H1 (cell line): ENCODE measurements at regions not wholly inside any gene's neighbourhood (a gene's known extent, or its start where the extent isn't known, plus 50 kb on each side); places are given as distances from the start of the nearest gene placed in this dataset.

Source experiments
- CTCF ChIA-PET: fragments of 300-600 bp; sonication (Branson Sonifier 250); formaldehyde crosslinking; loops from one replicate; lab custom pipeline; 2021; ENCODE audit not compliant: partially characterized antibody; lab: Charles Lee
- POLR2A ChIA-PET: fragments of 300-600 bp; sonication (Branson Sonifier 250); formaldehyde crosslinking; loops from one replicate; lab custom pipeline; 2021; ENCODE audit warnings: inconsistent platforms; ENCODE audit not compliant: partially characterized antibody; lab: Charles Lee
- DNase-seq, 2 experiments: peaks; one replicate each; pipeline versions ENCODE4 v3.0.0 to v3.0.0-alpha.2; 2010 to 2022; ENCODE audit warnings: low spot score in 2 of 2, low read depth in 1 of 2, mixed read lengths in 1 of 2
- FAIRE-seq: peaks from 2 replicates; lab custom pipeline; 2011; peaks lifted over from hg19 to GRCh38; lab: Jason Lieb, UNC
- H2AFZ ChIP-seq: 2 replicates; pipeline ENCODE4 v1.8.1; 2012; ENCODE audit warnings: low read length, inconsistent platforms
- H2AK5ac ChIP-seq: 2 replicates; pipeline ENCODE4 v1.6.1; 2013; ENCODE audit warnings: low read depth, low read length
- H2BK120ac ChIP-seq: replicated peaks from 2 replicates; pipeline ENCODE3; 2013; ENCODE audit warnings: low read depth, low read length, inconsistent platforms
- H2BK12ac ChIP-seq: 2 replicates; pipeline ENCODE4 v1.6.1; 2013; ENCODE audit warnings: low read depth, low read length
- H2BK15ac ChIP-seq: 2 replicates; pipeline ENCODE4 v1.6.1; 2013; ENCODE audit warnings: low read length
- H2BK20ac ChIP-seq: 2 replicates; pipeline ENCODE4 v1.6.1; 2013; ENCODE audit warnings: low read length
- H2BK5ac ChIP-seq: 2 replicates; pipeline ENCODE4 v1.6.1; 2013; ENCODE audit warnings: low read depth, low read length
- H3K14ac ChIP-seq: 2 replicates; pipeline ENCODE4 v1.6.1; 2013; ENCODE audit warnings: inconsistent platforms; ENCODE audit not compliant: insufficient read length
- H3K18ac ChIP-seq: 2 replicates; pipeline ENCODE4 v1.6.1; 2013; ENCODE audit warnings: low read length; ENCODE audit errors: extremely low read depth
- H3K23ac ChIP-seq: 2 replicates; pipeline ENCODE4 v1.6.1; 2013; ENCODE audit warnings: inconsistent platforms; ENCODE audit not compliant: insufficient read length
- H3K23me2 ChIP-seq: 2 replicates; pipeline ENCODE4 v1.6.1; 2013; ENCODE audit warnings: low read depth, low read length
- H3K27ac ChIP-seq: 2 replicates; pipeline ENCODE4 v1.6.1; 2011; ENCODE audit warnings: low read depth, low read length, inconsistent platforms
- H3K27me3 ChIP-seq, 4 experiments: replicated peaks in 1 of 4; 1 replicate in 1 of 4; 2 replicates in 3 of 4; pipeline versions ENCODE4 v1.6.1 to v1.8.1; 2011 to 2013; ENCODE audit warnings: low read length in 3 of 4, mild to moderate bottlenecking in 3 of 4, inconsistent platforms in 2 of 4, mixed read lengths in 2 of 4, moderate library complexity in 1 of 4; ENCODE audit not compliant: control insufficient read depth in 3 of 4, insufficient read depth in 3 of 4; ENCODE audit errors: extremely low read depth in 1 of 4
- H3K36me3 ChIP-seq, 4 experiments: 2 replicates each; pipeline versions ENCODE4 v1.6.1 to v1.8.1; 2011 to 2013; ENCODE audit warnings: mild to moderate bottlenecking in 4 of 4, low read length in 3 of 4, moderate library complexity in 2 of 4, control low read depth in 1 of 4, inconsistent platforms in 1 of 4; ENCODE audit not compliant: insufficient read depth in 4 of 4, control insufficient read depth in 2 of 4
- H3K4ac ChIP-seq: replicated peaks from 2 replicates; pipeline ENCODE3; 2013; ENCODE audit warnings: low read length, low read depth, mixed read lengths, inconsistent platforms; ENCODE audit not compliant: insufficient read length
- H3K4me1 ChIP-seq, 4 experiments: replicated peaks in 1 of 4; 1 replicate in 1 of 4; 2 replicates in 3 of 4; pipeline versions ENCODE4 v1.6.1 to v1.8.1; 2011 to 2013; ENCODE audit warnings: low read length in 3 of 4, inconsistent platforms in 2 of 4, mixed read lengths in 1 of 4; ENCODE audit not compliant: insufficient read depth in 4 of 4, control insufficient read depth in 3 of 4
- H3K4me2 ChIP-seq, 2 experiments: 2 replicates each; pipeline versions ENCODE4 v1.6.1 to v1.8.1; 2011 to 2013; ENCODE audit warnings: low read depth in 2 of 2, low read length in 2 of 2, control low read depth in 1 of 2, inconsistent platforms in 1 of 2, mild to moderate bottlenecking in 1 of 2; ENCODE audit not compliant: insufficient read depth in 1 of 2
- H3K4me3 ChIP-seq, 4 experiments: fragments of 200-600, 300-600 bp in 1 of 4; sonication (generic), shearing (Covaris generic), sonication (Bioruptor Twin) in 1 of 4; 2 replicates each; pipeline versions ENCODE4 v1.5.1 to v1.8.1; 2011 to 2016; ENCODE audit warnings: low read length in 4 of 4, low read depth in 3 of 4, control low read depth in 2 of 4, inconsistent platforms in 2 of 4, mild to moderate bottlenecking in 2 of 4, mixed read lengths in 1 of 4, moderate library complexity in 1 of 4; ENCODE audit not compliant: insufficient read depth in 2 of 4; ENCODE audit errors: extremely low read depth in 1 of 4
- H3K56ac ChIP-seq: replicated peaks from 2 replicates; pipeline ENCODE3; 2013; ENCODE audit warnings: low read depth, mild to moderate bottlenecking, mixed read lengths, low read length, inconsistent platforms; ENCODE audit not compliant: insufficient read length
- H3K79me1 ChIP-seq: 2 replicates; pipeline ENCODE4 v1.6.1; 2013; ENCODE audit warnings: low read depth, low read length, control low read depth
- H3K79me2 ChIP-seq, 2 experiments: 2 replicates each; pipeline versions ENCODE4 v1.6.1 to v1.8.1; 2012 to 2013; ENCODE audit warnings: low read length in 2 of 2, mild to moderate bottlenecking in 2 of 2, inconsistent platforms in 1 of 2; ENCODE audit not compliant: insufficient read depth in 2 of 2, control insufficient read depth in 1 of 2
- H3K9ac ChIP-seq, 4 experiments: replicated peaks in 1 of 4; 1 replicate in 1 of 4; 2 replicates in 3 of 4; pipeline versions ENCODE4 v1.6.1 to v1.8.1; 2011 to 2013; ENCODE audit warnings: low read depth in 3 of 4, low read length in 3 of 4, control low read depth in 2 of 4, mild to moderate bottlenecking in 2 of 4, moderate library complexity in 2 of 4, inconsistent platforms in 1 of 4; ENCODE audit errors: extremely low read depth in 1 of 4
- H3K9me3 ChIP-seq, 2 experiments: 2 replicates each; pipeline versions ENCODE4 v1.6.1 to v1.8.1; 2012 to 2013; ENCODE audit warnings: mild to moderate bottlenecking in 2 of 2, moderate library complexity in 2 of 2, control low read depth in 1 of 2, inconsistent platforms in 1 of 2, low read depth in 1 of 2, low read length in 1 of 2, mixed read lengths in 1 of 2; ENCODE audit not compliant: insufficient read depth in 2 of 2
- H4K20me1 ChIP-seq, 2 experiments: replicated peaks in 1 of 2; 2 replicates each; pipeline versions ENCODE3 to v1.8.1; 2011 to 2013; ENCODE audit warnings: inconsistent platforms in 2 of 2, low read length in 2 of 2, mild to moderate bottlenecking in 1 of 2; ENCODE audit not compliant: insufficient read depth in 2 of 2, control insufficient read depth in 1 of 2
- H4K5ac ChIP-seq: 2 replicates; pipeline ENCODE4 v1.6.1; 2013; ENCODE audit warnings: low read length, low read depth, mixed read lengths, inconsistent platforms; ENCODE audit not compliant: insufficient read length
- H4K8ac ChIP-seq: 2 replicates; pipeline ENCODE4 v1.8.0; 2013; ENCODE audit warnings: mild to moderate bottlenecking, moderate library complexity, low read length, inconsistent platforms; ENCODE audit not compliant: insufficient read depth; ENCODE audit errors: extremely low read depth
- H4K91ac ChIP-seq: replicated peaks from 2 replicates; pipeline ENCODE3; 2013; ENCODE audit warnings: low read length, mixed read lengths, inconsistent platforms; ENCODE audit not compliant: insufficient read length
- KDM1A ChIP-seq: fragments of 200-600, 300-600 bp; sonication (generic); IDR thresholded peaks from 2 replicates; pipeline ENCODE4 v1.7.1; 2016; ENCODE audit warnings: mild to moderate bottlenecking, low read length, borderline replicate concordance
- POLR2A ChIP-seq, 2 experiments: IDR thresholded peaks; 1 replicate in 1 of 2; 2 replicates in 1 of 2; pipeline ENCODE4 v1.6.1; 2011; ENCODE audit warnings: low read depth in 2 of 2, low read length in 2 of 2, mild to moderate bottlenecking in 2 of 2; ENCODE audit errors: control extremely low read depth in 1 of 2
- SAP30 ChIP-seq: fragments of 300-600 bp; sonication (generic); IDR thresholded peaks from 2 replicates; pipeline ENCODE4 v1.7.1; 2012; ENCODE audit warnings: low read length, moderate library complexity, mild to moderate bottlenecking, inconsistent platforms; ENCODE audit not compliant: insufficient read depth, insufficient replicate concordance
- SP4 ChIP-seq: IDR thresholded peaks from 2 replicates; pipeline ENCODE4 v1.6.1; 2012; ENCODE audit warnings: low read length, inconsistent platforms
- WGBS, 2 experiments: shearing (Covaris generic) in 1 of 2; methylation state at CpG; one replicate each; pipeline versions ENCODE4 v1.1.6 to v1.1.7; 2013 to 2015; ENCODE audit warnings: low lambda C conversion rate in 2 of 2, mixed read lengths in 2 of 2, inconsistent platforms in 1 of 2, low coverage in 1 of 2, missing lambda C conversion rate in 1 of 2; ENCODE audit not compliant: insufficient replicate concordance in 2 of 2, insufficient coverage in 1 of 2, insufficient read length in 1 of 2; ENCODE audit errors: extremely low coverage in 1 of 2, missing lambda C conversion rate in 1 of 2; 5-methylcytosine and 5-hydroxymethylcytosine counted together

- Histone ChIP-seq H4K8ac (no peak overlapping the region), H4K5ac (no peak overlapping the region), H2BK12ac (no peak overlapping the region), H3K56ac (no peak overlapping the region), H2BK5ac (no peak overlapping the region), H3K4ac (no peak overlapping the region), H3K14ac (no peak overlapping the region), H3K79me1 (no peaks in the 10 kb centered on the region), H4K20me1 (no peaks in the 10 kb centered on the region), H3K36me3 (no peaks in the 10 kb centered on the region), H3K27ac (no peak overlapping the region), H3K4me1 (peaks cover 0 to 5% (median 0%) of the 10 kb centered on the region in 4 experiments; a peak in 1 of 7 replicates), H3K4me2 (no peak overlapping the region), H4K91ac (no peak overlapping the region), H2AFZ (no peak overlapping the region), H2BK120ac (no peak overlapping the region), H3K79me2 (no peaks in the 10 kb centered on the region), H3K9me3 (no peaks in the 10 kb centered on the region), H2BK20ac (no peak overlapping the region), H3K4me3 (no peak overlapping the region), H3K27me3 (no peaks in the 10 kb centered on the region), H2BK15ac (no peak overlapping the region), H3K9ac (no peak overlapping the region), H3K23me2 (no peaks in the 10 kb centered on the region), H3K18ac (no peak overlapping the region), H3K23ac (no peak overlapping the region), H2AK5ac (no peak overlapping the region)
- FAIRE-seq (no peak), DNase-seq (no peak)
- POLR2A ChIA-PET, result no interaction called here
- CTCF ChIA-PET, result no interaction called here
- 95% methylated on average over 4 of the region's 4 CpGs; no CpG with 5 or more reads in 1 of the 2 experiments for WGBS, 2 experiments
- TF ChIP-seq KDM1A (no peak), POLR2A (IDR thresholded peaks at IDR 0.05; ENCODE audit: control extremely low read depth in 1 of 2, low read depth in 2 of 2, low read length in 2 of 2) (no peak), SP4 (no peak), SAP30 (no peak)
Observed at GRCh38 chr2:156709091-156709490, 272.9 kb downstream of the GPD2 start.
